CD14-positive monocyte (primary cell): ENCODE measurements at regions not wholly inside any gene's neighbourhood (a gene's known extent, or its start where the extent isn't known, plus 50 kb on each side); places are given as distances from the start of the nearest gene placed in this dataset.

Experiments
- DNase-seq, 3 donors: peaks; one replicate each; pipeline ENCODE4 v3.0.0-alpha.2; 2011 to 2022
- H2AFZ ChIP-seq: 2 replicates; pipeline ENCODE4 v1.6.0; 2012; ENCODE audit warnings: mild to moderate bottlenecking, low read depth, low read length, inconsistent platforms; ENCODE audit not compliant: insufficient read depth, poor library complexity, severe bottlenecking
- H3K27ac ChIP-seq, 2 donors: 1 replicate in 1 of 2; 2 replicates in 1 of 2; pipeline ENCODE4 v1.5.1; 2012 to 2013; ENCODE audit warnings: low read length in 2 of 2, control low read depth in 1 of 2, inconsistent platforms in 1 of 2, low read depth in 1 of 2, mild to moderate bottlenecking in 1 of 2
- H3K27me3 ChIP-seq, 2 donors: one replicate each; pipeline versions ENCODE4 v1.6.0 to v1.6.1; 2011 to 2013; ENCODE audit warnings: low read length in 2 of 2; ENCODE audit not compliant: control insufficient read depth in 2 of 2, insufficient read depth in 2 of 2
- H3K36me3 ChIP-seq, 2 donors: replicated peaks in 1 of 2; 1 replicate in 1 of 2; 2 replicates in 1 of 2; pipeline versions ENCODE4 v1.5.1 to v1.6.1; 2012 to 2013; ENCODE audit warnings: low read length in 2 of 2, control low read depth in 1 of 2, inconsistent platforms in 1 of 2, mild to moderate bottlenecking in 1 of 2; ENCODE audit not compliant: insufficient read depth in 2 of 2, control insufficient read depth in 1 of 2
- H3K4me1 ChIP-seq, 2 donors: 1 replicate in 1 of 2; 2 replicates in 1 of 2; pipeline versions ENCODE4 v1.5.1 to v1.6.1; 2012 to 2013; ENCODE audit warnings: low read length in 2 of 2, control low read depth in 1 of 2, inconsistent platforms in 1 of 2, mild to moderate bottlenecking in 1 of 2, moderate library complexity in 1 of 2; ENCODE audit not compliant: insufficient read depth in 2 of 2, control insufficient read depth in 1 of 2
- H3K4me2 ChIP-seq: replicated peaks from 2 replicates; pipeline ENCODE3; 2012; ENCODE audit warnings: low read length, moderate library complexity, mild to moderate bottlenecking; ENCODE audit not compliant: poor library complexity, severe bottlenecking; ENCODE audit errors: extremely low read depth
- H3K4me3 ChIP-seq, 3 experiments: fragments of 200-600 bp in 1 of 3; sonication (generic) in 1 of 3; replicated peaks in 1 of 3; 1 replicate in 2 of 3; 2 replicates in 1 of 3; pipeline ENCODE4 v1.5.1; 2011 to 2013; ENCODE audit warnings: low read length in 3 of 3, mild to moderate bottlenecking in 3 of 3, control low read depth in 2 of 3, low read depth in 2 of 3, inconsistent platforms in 1 of 3, moderate library complexity in 1 of 3
- H3K79me2 ChIP-seq: 2 replicates; pipeline ENCODE4 v1.6.0; 2012; ENCODE audit warnings: mild to moderate bottlenecking, control low read depth, inconsistent platforms, low read length, moderate library complexity; ENCODE audit not compliant: insufficient read depth
- H3K9ac ChIP-seq: 2 replicates; pipeline ENCODE4 v1.6.0; 2017; ENCODE audit warnings: low read length, mild to moderate bottlenecking; ENCODE audit not compliant: insufficient read depth, poor library complexity, severe bottlenecking
- H3K9me3 ChIP-seq, 2 donors: replicated peaks in 1 of 2; 1 replicate in 1 of 2; 2 replicates in 1 of 2; pipeline versions ENCODE4 v1.5.1 to v1.6.1; 2012 to 2013; ENCODE audit warnings: low read length in 2 of 2, control low read depth in 1 of 2; ENCODE audit not compliant: control insufficient read depth in 1 of 2, insufficient read depth in 1 of 2
- H4K20me1 ChIP-seq: 2 replicates; pipeline ENCODE4 v1.6.0; 2012; ENCODE audit warnings: mild to moderate bottlenecking, low read length, control low read depth, moderate library complexity; ENCODE audit not compliant: insufficient read depth
- H3K27ac Mint-ChIP-seq, 7 donors: one replicate each; pipeline ENCODE4 v1.8.0; 2020; ENCODE audit warnings: mild to moderate bottlenecking in 7 of 7, mixed read lengths in 7 of 7, moderate library complexity in 6 of 7, inconsistent platforms in 2 of 7
- H3K27me3 Mint-ChIP-seq, 3 donors: one replicate each; pipeline ENCODE4 v1.8.0; 2021 to 2022; ENCODE audit warnings: low read depth in 3 of 3, mild to moderate bottlenecking in 3 of 3, mixed read lengths in 3 of 3, moderate library complexity in 3 of 3, inconsistent platforms in 1 of 3
- H3K36me3 Mint-ChIP-seq, 2 donors: one replicate each; pipeline ENCODE4 v1.8.0; 2020; ENCODE audit warnings: mixed read lengths in 2 of 2, inconsistent platforms in 1 of 2, mild to moderate bottlenecking in 1 of 2
- H3K4me1 Mint-ChIP-seq: one replicate; pipeline ENCODE4 v1.8.0; 2020; ENCODE audit warnings: mild to moderate bottlenecking, mixed read lengths
- H3K4me3 Mint-ChIP-seq, 2 donors: one replicate each; pipeline ENCODE4 v1.8.0; 2020; ENCODE audit warnings: mild to moderate bottlenecking in 2 of 2, mixed read lengths in 2 of 2, moderate library complexity in 1 of 2
- H3K9me3 Mint-ChIP-seq, 7 donors: one replicate each; pipeline ENCODE4 v1.8.0; 2020 to 2022; ENCODE audit warnings: mixed read lengths in 7 of 7, mild to moderate bottlenecking in 6 of 7, moderate library complexity in 6 of 7, inconsistent platforms in 2 of 7
- WGBS: methylation state at CpG from one replicate; pipeline ENCODE4 v1.1.5; 2013; ENCODE audit warnings: missing lambda C conversion rate; ENCODE audit not compliant: insufficient coverage; 5-methylcytosine and 5-hydroxymethylcytosine counted together
- intact Hi-C, 2 donors: fragments of 100-400 bp; cut with micrococcal nuclease; formaldehyde crosslinking; loops; one replicate each; pipeline versions ENCODE4 v1.15.0 to v1.15.1; 2023
- TF ChIP-seq, protein P1 (sequence below): fragments of 200-600 bp; IDR thresholded peaks from one replicate; pipeline ENCODE4 v1.8.0; 2022; ENCODE audit warnings: antibody characterized with exemption, mild to moderate bottlenecking

DNA sequence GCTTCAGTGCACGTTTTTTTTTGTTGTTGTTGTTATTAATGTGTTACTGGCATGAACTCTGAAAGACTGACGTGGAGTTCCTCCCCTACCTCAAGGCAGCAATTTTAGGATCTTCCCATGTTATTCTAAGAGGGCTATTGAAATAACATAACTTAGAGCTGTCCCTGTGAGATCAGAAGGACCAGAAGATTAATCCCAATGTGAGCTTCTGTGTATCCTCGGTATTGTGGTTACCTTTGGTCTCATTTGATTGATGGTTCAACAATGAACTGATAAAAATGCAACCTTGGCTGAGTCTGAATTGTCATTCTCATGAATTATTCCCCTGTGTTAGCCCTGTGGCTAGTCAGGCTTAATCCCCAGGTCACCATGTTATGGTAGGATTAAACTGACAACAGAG is 394.1 kb downstream of the TRIB2 start:
- 50% methylated on average over 1 of the region's 3 CpGs for WGBS
- TF ChIP-seq, protein P1, sequence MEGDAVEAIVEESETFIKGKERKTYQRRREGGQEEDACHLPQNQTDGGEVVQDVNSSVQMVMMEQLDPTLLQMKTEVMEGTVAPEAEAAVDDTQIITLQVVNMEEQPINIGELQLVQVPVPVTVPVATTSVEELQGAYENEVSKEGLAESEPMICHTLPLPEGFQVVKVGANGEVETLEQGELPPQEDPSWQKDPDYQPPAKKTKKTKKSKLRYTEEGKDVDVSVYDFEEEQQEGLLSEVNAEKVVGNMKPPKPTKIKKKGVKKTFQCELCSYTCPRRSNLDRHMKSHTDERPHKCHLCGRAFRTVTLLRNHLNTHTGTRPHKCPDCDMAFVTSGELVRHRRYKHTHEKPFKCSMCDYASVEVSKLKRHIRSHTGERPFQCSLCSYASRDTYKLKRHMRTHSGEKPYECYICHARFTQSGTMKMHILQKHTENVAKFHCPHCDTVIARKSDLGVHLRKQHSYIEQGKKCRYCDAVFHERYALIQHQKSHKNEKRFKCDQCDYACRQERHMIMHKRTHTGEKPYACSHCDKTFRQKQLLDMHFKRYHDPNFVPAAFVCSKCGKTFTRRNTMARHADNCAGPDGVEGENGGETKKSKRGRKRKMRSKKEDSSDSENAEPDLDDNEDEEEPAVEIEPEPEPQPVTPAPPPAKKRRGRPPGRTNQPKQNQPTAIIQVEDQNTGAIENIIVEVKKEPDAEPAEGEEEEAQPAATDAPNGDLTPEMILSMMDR: no peak
- H3K4me1 Mint-ChIP-seq: no peaks in the 10 kb centered on the region

DNA sequence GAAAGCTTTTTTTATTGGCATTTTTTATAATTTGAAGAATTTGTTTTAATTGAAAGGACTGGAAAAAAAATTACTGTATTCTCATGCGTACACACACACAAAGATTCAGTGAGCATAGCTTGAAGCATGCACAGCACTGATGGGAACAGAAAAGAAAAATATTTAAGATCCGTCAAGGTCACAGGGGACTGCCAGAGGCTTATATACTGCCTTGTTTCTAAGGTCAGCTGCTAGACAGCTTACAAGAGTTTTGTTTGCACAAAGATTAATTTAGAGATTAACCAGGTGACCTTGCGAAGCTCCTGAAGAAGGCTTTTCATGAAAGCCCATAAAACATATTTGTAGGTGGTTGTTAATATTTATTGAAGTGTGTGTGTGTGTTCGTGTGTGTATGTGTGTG is 396.3 kb downstream of the TRIB2 start:
- no peak overlapping the region for H3K4me3 Mint-ChIP-seq
- Histone ChIP-seq H3K4me1 (no peaks in the 10 kb centered on the region), H2AFZ (no peak overlapping the region), H3K9me3 (no peaks in the 10 kb centered on the region), H3K27ac (no peak overlapping the region), H3K79me2 (no peaks in the 10 kb centered on the region), H3K27me3 (no peaks in the 10 kb centered on the region), H3K4me3 (no peak overlapping the region), H4K20me1 (no peaks in the 10 kb centered on the region), H3K9ac (no peak overlapping the region), H3K36me3 (no peaks in the 10 kb centered on the region), H3K4me2 (no peak overlapping the region)
- peaks cover 0 to 3% (median 0%) of the 10 kb centered on the region in 3 donors for H3K27me3 Mint-ChIP-seq
- H3K4me1 Mint-ChIP-seq: no peaks in the 10 kb centered on the region
- H3K27ac Mint-ChIP-seq: no peak overlapping the region
- intact Hi-C loops: no loop called here
- TF ChIP-seq, protein P1: no peak
- DNase-seq: no peak
- H3K36me3 Mint-ChIP-seq: no peaks in the 10 kb centered on the region
- H3K9me3 Mint-ChIP-seq: no peaks in the 10 kb centered on the region
- no CpG with 5 or more reads among the region's 4 CpGs for WGBS

More for the DNA sequence above, 394.1 kb downstream of the TRIB2 start:
- no peak overlapping the region for H3K27ac ChIP-seq
- H3K9me3 ChIP-seq: no peaks in the 10 kb centered on the region
- H3K4me2 ChIP-seq: no peak overlapping the region
- Mint-ChIP-seq H3K4me3 (no peak overlapping the region), H3K27ac (no peak overlapping the region), H3K9me3 (no peaks in the 10 kb centered on the region), H3K27me3 (peaks cover 0 to 3% (median 0%) of the 10 kb centered on the region in 3 donors), H3K36me3 (no peaks in the 10 kb centered on the region)
- H3K36me3 ChIP-seq: no peaks in the 10 kb centered on the region
- H4K20me1 ChIP-seq: no peaks in the 10 kb centered on the region
- no peak overlapping the region for H3K4me3 ChIP-seq
- no peaks in the 10 kb centered on the region for H3K79me2 ChIP-seq
- no peak for DNase-seq
- H3K27me3 ChIP-seq: no peaks in the 10 kb centered on the region
- no peak overlapping the region for H3K9ac ChIP-seq
- no peak overlapping the region for H2AFZ ChIP-seq
- H3K4me1 ChIP-seq: no peaks in the 10 kb centered on the region
- intact Hi-C loops: no loop called here
